ENCODE measurements at regions not wholly inside any gene's neighbourhood (a gene's known extent, or its start where the extent isn't known, plus 50 kb on each side); places are given as distances from the start of the nearest gene placed in this dataset.
"Not testable (repeated sequence)": the region's sequence is repeated elsewhere in the genome, so short reads cannot be mapped to it uniquely, and the experiment has no call there.

DNA sequence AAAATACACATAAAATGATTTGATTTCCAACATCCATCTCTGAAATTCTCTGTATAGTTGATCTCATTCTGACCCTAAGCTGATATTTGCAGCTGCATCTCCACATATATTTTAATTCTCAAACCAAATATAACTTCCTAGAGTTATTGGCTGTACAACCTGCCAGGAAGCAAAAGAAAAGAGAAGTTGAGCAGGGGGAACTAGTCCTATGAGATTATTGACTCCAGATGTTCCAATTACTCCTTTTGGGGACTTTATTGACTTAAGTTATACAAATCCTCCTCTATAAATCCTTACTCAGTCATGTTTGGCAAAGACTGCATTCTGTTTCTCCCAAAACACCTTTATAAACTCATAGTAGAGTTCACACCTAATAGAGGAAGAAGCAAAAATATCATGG is 599.4 kb upstream of the ANKRD30A start:
- TF ChIP-seq, protein P1, sequence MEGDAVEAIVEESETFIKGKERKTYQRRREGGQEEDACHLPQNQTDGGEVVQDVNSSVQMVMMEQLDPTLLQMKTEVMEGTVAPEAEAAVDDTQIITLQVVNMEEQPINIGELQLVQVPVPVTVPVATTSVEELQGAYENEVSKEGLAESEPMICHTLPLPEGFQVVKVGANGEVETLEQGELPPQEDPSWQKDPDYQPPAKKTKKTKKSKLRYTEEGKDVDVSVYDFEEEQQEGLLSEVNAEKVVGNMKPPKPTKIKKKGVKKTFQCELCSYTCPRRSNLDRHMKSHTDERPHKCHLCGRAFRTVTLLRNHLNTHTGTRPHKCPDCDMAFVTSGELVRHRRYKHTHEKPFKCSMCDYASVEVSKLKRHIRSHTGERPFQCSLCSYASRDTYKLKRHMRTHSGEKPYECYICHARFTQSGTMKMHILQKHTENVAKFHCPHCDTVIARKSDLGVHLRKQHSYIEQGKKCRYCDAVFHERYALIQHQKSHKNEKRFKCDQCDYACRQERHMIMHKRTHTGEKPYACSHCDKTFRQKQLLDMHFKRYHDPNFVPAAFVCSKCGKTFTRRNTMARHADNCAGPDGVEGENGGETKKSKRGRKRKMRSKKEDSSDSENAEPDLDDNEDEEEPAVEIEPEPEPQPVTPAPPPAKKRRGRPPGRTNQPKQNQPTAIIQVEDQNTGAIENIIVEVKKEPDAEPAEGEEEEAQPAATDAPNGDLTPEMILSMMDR (IDR thresholded peaks at IDR 0.05; ENCODE audit: insufficient read depth, low read length, poor library complexity, severe bottlenecking) = no peak
- DNase-seq (ENCODE audit: low read depth) = no peak
- Histone ChIP-seq H3K36me3 (ENCODE audit: control insufficient read depth, insufficient read depth, low read length) (no peaks in the 10 kb centered on the region), H3K27me3 (ENCODE audit: control insufficient read depth, insufficient read depth, low read length) (no peaks in the 10 kb centered on the region), H3K4me3 (ENCODE audit: low read depth, low read length) (no peak overlapping the region)

DNA sequence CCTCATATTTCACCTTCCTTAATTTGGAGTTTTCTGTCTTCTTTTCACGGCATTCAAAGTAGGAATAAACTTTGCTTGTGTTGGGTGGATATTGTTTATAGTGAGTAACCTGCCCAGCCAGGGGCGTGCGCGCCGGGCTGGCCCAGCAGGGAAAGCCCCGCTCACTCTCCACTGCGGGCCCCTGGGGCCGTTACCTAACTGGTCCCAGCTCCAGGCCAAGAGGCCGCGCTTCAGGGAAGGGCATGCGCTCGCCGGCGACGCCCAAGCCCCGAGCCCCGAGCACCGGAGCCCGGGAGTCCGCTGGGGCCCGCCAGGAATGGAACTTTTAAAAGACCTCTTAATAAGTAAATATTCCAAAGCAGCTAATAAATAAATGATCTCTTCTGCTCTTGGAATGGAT is 601.3 kb upstream of the ANKRD30A start:
- DNase-seq (ENCODE audit: low read depth) = not testable (repeated sequence)

DNA sequence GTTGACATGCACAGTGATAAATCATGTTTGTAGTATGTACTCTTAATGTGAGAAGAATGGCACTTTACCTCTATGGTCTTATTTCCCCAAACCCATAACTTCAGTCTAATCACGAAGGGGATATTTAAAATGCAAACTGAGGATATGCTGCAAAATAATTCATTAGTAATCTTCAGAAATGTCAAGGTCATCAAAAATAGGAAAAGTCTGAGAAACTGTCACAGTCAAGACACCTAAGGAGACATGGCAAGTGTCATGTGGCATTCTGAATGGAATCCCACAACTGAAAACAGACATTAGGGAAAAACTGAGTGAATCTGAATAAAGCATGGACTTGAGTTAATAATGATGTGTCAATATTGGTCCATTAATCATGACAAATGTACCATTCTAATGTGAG is 605.5 kb upstream of the ANKRD30A start:
- Histone ChIP-seq H3K4me3 (ENCODE audit: low read depth, low read length) (no peak overlapping the region), H3K27me3 (ENCODE audit: control insufficient read depth, insufficient read depth, low read length) (no peaks in the 10 kb centered on the region), H3K36me3 (ENCODE audit: control insufficient read depth, insufficient read depth, low read length) (no peaks in the 10 kb centered on the region)
- DNase-seq (ENCODE audit: low read depth) = no peak
- TF ChIP-seq, protein P1 (IDR thresholded peaks at IDR 0.05; ENCODE audit: insufficient read depth, low read length, poor library complexity, severe bottlenecking) = no peak

More for the DNA sequence above, 601.3 kb upstream of the ANKRD30A start:
- H3K36me3 ChIP-seq (ENCODE audit: control insufficient read depth, insufficient read depth, low read length); H3K27me3 ChIP-seq (ENCODE audit: control insufficient read depth, insufficient read depth, low read length); H3K4me3 ChIP-seq (ENCODE audit: low read depth, low read length): not testable (repeated sequence)

DNA sequence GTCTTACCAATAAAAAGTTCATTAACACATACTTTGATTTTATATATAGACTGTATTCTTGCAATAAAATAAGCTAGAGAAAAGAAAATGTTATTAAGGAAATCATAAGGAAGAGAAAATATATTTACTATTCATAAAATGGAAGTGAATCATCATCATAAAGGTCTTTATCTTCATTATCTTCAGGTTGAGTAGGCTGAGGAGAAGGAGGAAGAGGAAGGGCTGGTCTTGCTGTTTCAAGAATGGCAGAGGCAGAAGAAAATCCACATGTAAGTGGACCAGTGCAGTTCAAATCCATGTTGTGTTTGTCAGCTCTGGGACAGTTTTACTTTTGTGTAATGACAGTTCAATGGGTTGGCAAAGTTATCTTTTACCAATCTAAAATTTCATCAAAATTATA is 609.1 kb upstream of the ANKRD30A start:
- Histone ChIP-seq H3K27me3 (ENCODE audit: control insufficient read depth, insufficient read depth, low read length) (no peaks in the 10 kb centered on the region), H3K36me3 (ENCODE audit: control insufficient read depth, insufficient read depth, low read length) (no peaks in the 10 kb centered on the region), H3K4me3 (ENCODE audit: low read depth, low read length) (no peak overlapping the region)
- TF ChIP-seq, protein P1 (IDR thresholded peaks at IDR 0.05; ENCODE audit: insufficient read depth, low read length, poor library complexity, severe bottlenecking) = no peak
- DNase-seq (ENCODE audit: low read depth) = no peak

DNA sequence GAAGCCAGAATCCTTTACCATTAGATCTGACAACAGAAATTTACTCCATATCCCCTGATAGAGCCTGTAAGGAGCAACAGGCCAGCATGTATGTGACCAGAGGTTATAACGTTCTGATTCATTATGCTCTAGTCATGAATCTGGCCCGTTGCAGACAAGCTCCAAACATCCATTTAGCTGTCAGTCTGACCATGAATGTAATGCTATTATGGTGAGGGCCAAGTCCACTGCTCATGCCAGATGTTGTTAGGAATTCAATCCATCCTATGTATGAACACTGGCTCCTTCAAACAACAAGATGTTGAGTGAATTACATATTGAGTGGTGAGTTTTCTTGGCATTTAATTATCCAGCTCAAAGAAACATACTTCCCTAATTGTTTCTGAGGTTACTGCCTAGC is 610.1 kb upstream of the ANKRD30A start:
- DNase-seq (ENCODE audit: low read depth) = no peak
- Histone ChIP-seq H3K4me3 (ENCODE audit: low read depth, low read length) (no peak overlapping the region), H3K27me3 (ENCODE audit: control insufficient read depth, insufficient read depth, low read length) (no peaks in the 10 kb centered on the region), H3K36me3 (ENCODE audit: control insufficient read depth, insufficient read depth, low read length) (no peaks in the 10 kb centered on the region)
- TF ChIP-seq, protein P1 (IDR thresholded peaks at IDR 0.05; ENCODE audit: insufficient read depth, low read length, poor library complexity, severe bottlenecking) = no peak

DNA sequence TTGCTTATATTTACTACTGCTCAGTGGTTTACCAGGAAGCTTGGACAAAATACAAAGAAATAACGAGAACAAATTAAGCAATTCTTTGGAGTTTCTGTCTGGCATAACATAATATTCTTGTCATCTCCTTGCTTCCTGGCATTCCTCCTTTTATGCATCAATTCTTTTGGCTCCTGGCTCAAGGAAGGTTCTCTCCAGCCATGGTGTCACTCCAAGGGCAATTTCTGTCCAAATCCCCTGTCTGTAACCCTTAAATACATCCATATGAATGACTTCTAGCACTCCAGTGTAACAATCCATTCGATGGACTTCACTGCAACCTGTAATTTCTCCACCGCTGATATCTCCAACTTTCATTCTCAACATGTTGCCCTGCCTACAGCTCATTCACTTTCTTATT is 617.7 kb upstream of the ANKRD30A start:
- Histone ChIP-seq H3K4me3 (ENCODE audit: low read depth, low read length) (no peak overlapping the region), H3K36me3 (ENCODE audit: control insufficient read depth, insufficient read depth, low read length) (no peaks in the 10 kb centered on the region), H3K27me3 (ENCODE audit: control insufficient read depth, insufficient read depth, low read length) (no peaks in the 10 kb centered on the region)
- TF ChIP-seq, protein P1 (IDR thresholded peaks at IDR 0.05; ENCODE audit: insufficient read depth, low read length, poor library complexity, severe bottlenecking) = no peak
- no peak for DNase-seq (ENCODE audit: low read depth)

Data from kidney epithelial cell (primary cell).